ENCODE measurements at regions not wholly inside any gene's neighbourhood (a gene's known extent, or its start where the extent isn't known, plus 50 kb on each side); places are given as distances from the start of the nearest gene placed in this dataset.

- TF ChIP-seq SIN3A (IDR thresholded peaks at IDR 0.05; ENCODE audit: low read depth, low read length), result no peak
- TF ChIP-seq CTCF (IDR thresholded peaks at IDR 0.05 in 2 of 3, conservative IDR thresholded peaks at IDR 0.05 in 1 of 3; ENCODE audit: control insufficient read depth in 2 of 3, extremely low read depth in 1 of 3, insufficient read depth in 1 of 3, low read depth in 3 of 3, low read length in 3 of 3), result no peak
- no peak for TF ChIP-seq TAF1 (IDR thresholded peaks at IDR 0.05; ENCODE audit: borderline replicate concordance, low read depth, low read length)
- TF ChIP-seq CREM (IDR thresholded peaks at IDR 0.05; ENCODE audit: low read depth), result no peak
- TF ChIP-seq POLR2A (IDR thresholded peaks at IDR 0.05; ENCODE audit: low read depth, low read length), result no peak
- no peak for TF ChIP-seq KDM1A (IDR thresholded peaks at IDR 0.05; ENCODE audit: borderline replicate concordance)
Observed at GRCh38 chr4:136812100-136812880, 720.0 kb downstream of the PCDH18 start.
